ENCODE measurements at regions not wholly inside any gene's neighbourhood (a gene's known extent, or its start where the extent isn't known, plus 50 kb on each side); places are given as distances from the start of the nearest gene placed in this dataset.

DNA sequence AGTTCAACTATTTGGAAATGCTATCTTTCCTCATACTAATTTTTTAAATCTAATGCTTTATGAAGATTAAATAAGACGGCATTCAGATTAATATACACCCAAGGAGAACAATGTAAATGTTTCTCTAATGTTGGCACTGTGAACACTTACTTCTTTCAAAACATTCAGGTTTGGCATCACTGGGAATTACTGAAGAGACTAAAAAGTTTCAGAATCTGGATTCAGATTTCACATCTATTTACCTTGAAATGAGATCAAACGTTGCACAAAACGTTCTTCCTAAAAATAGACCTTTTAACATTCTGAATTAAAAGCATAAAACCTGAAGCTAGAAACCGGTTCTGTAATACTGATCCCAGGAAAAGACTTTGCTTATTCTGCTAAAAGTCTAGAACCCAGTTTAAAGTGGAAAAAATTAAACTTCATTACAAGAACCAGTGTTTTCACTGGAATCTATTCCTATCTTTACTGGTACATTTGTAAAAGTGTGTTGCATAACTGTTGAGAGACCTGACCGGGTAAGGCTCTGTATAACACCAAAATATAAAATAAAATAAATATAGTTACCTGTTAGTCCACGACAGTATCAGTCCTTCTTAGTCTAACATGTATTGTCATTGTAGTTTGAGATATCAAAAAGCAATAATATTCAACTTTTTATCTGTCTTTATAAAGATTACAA lies 117.4 kb upstream of the MAP9 start:
- H3K18ac ChIP-seq (ENCODE audit: extremely low read depth, low read length), result no peak overlapping the region
- no peak overlapping the region for H4K91ac ChIP-seq (replicated peaks; ENCODE audit: insufficient read length, low read length)
- H2AK5ac ChIP-seq (ENCODE audit: low read depth, low read length), result no peak overlapping the region
- no peak overlapping the region for H2BK12ac ChIP-seq (ENCODE audit: low read depth, low read length)
- H2AFZ ChIP-seq (ENCODE audit: low read length), result no peak overlapping the region
- DNase-seq (ENCODE audit: low read depth in 1 of 2, low spot score in 2 of 2) (no peak), FAIRE-seq (no peak)
- no peak overlapping the region for H2BK5ac ChIP-seq (ENCODE audit: low read depth, low read length)
- H2BK20ac ChIP-seq (ENCODE audit: low read length), result no peak overlapping the region
- H3K14ac ChIP-seq (ENCODE audit: insufficient read length), result no peak overlapping the region
- POLR2A ChIA-PET (ENCODE audit: partially characterized antibody), result no interaction called here
- H3K4me1 ChIP-seq (replicated peaks in 1 of 4; ENCODE audit: control insufficient read depth in 3 of 4, insufficient read depth in 4 of 4, low read length in 3 of 4), result no peaks in the 10 kb centered on the region
- no peak overlapping the region for H3K56ac ChIP-seq (replicated peaks; ENCODE audit: insufficient read length, low read depth, low read length)
- H3K9me3 ChIP-seq (ENCODE audit: insufficient read depth in 2 of 2, low read depth in 1 of 2, low read length in 1 of 2), result no peaks in the 10 kb centered on the region
- no peaks in the 10 kb centered on the region for H3K79me1 ChIP-seq (ENCODE audit: low read depth, low read length)
- H3K27ac ChIP-seq (ENCODE audit: low read depth, low read length), result no peak overlapping the region
- H3K36me3 ChIP-seq (ENCODE audit: control insufficient read depth in 2 of 4, insufficient read depth in 4 of 4, low read length in 3 of 4), result no peaks in the 10 kb centered on the region
- no peak overlapping the region for H2BK120ac ChIP-seq (replicated peaks; ENCODE audit: low read depth, low read length)
- no peak overlapping the region for H3K4me3 ChIP-seq (ENCODE audit: extremely low read depth in 1 of 4, insufficient read depth in 2 of 4, low read depth in 3 of 4, low read length in 4 of 4)
- H4K20me1 ChIP-seq (replicated peaks in 1 of 2; ENCODE audit: control insufficient read depth in 1 of 2, insufficient read depth in 2 of 2, low read length in 2 of 2), result no peaks in the 10 kb centered on the region
- H4K8ac ChIP-seq (ENCODE audit: extremely low read depth, insufficient read depth, low read length), result no peak overlapping the region
- no peak overlapping the region for H3K23ac ChIP-seq (ENCODE audit: insufficient read length)
- no peak overlapping the region for H3K4ac ChIP-seq (replicated peaks; ENCODE audit: insufficient read length, low read depth, low read length)
- no peaks in the 10 kb centered on the region; the same call in 1 of the 2 replicates for H3K23me2 ChIP-seq (ENCODE audit: low read depth, low read length)
- H4K5ac ChIP-seq (ENCODE audit: insufficient read length, low read depth, low read length), result no peak overlapping the region
- H3K27me3 ChIP-seq (replicated peaks in 1 of 4; ENCODE audit: control insufficient read depth in 3 of 4, extremely low read depth in 1 of 4, insufficient read depth in 3 of 4, low read length in 3 of 4), result no peaks in the 10 kb centered on the region
- H2BK15ac ChIP-seq (ENCODE audit: low read length), result no peak overlapping the region
- H3K79me2 ChIP-seq (ENCODE audit: control insufficient read depth in 1 of 2, insufficient read depth in 2 of 2, low read length in 2 of 2), result no peaks in the 10 kb centered on the region
- H3K4me2 ChIP-seq (ENCODE audit: insufficient read depth in 1 of 2, low read depth in 2 of 2, low read length in 2 of 2), result no peak overlapping the region
- CTCF ChIA-PET (ENCODE audit: partially characterized antibody), result interaction anchor here (0.6 to 1.1 kb wide), 4 partner anchors 12 to 1278 kb away, joined by 4 to 8 read pairs (median 4); no protein-coding TSS in a partner anchor
- no peak overlapping the region for H3K9ac ChIP-seq (replicated peaks in 1 of 4; ENCODE audit: extremely low read depth in 1 of 4, low read depth in 3 of 4, low read length in 3 of 4)
- WGBS, 2 experiments (ENCODE audit: extremely low coverage in 1 of 2, insufficient coverage in 1 of 2, insufficient read length in 1 of 2, insufficient replicate concordance in 2 of 2, low coverage in 1 of 2, low lambda C conversion rate in 2 of 2, missing lambda C conversion rate in 1 of 2), result 95% methylated on average over 6 of the region's 6 CpGs; no CpG with 5 or more reads in 1 of the 2 experiments
- TF ChIP-seq POU5F1 (IDR thresholded peaks at IDR 0.05; ENCODE audit: low read depth, low read length) (no peak), SP4 (IDR thresholded peaks at IDR 0.05; ENCODE audit: low read length) (no peak), POLR2AphosphoS5 (IDR thresholded peaks at IDR 0.05; ENCODE audit: low read depth, low read length) (no peak), KDM5A (IDR thresholded peaks at IDR 0.05; ENCODE audit: low read length) (no peak), POLR2A (IDR thresholded peaks at IDR 0.05; ENCODE audit: control extremely low read depth in 1 of 2, low read depth in 2 of 2, low read length in 2 of 2) (no peak), TBP (IDR thresholded peaks at IDR 0.05; ENCODE audit: low read depth, low read length) (no peak), JUND (IDR thresholded peaks at IDR 0.05; ENCODE audit: low read length) (no peak), RNF2 (IDR thresholded peaks at IDR 0.05; ENCODE audit: borderline replicate concordance, low read depth, low read length, missing control alignments, poor library complexity, severe bottlenecking) (no peak), TAF1 (IDR thresholded peaks at IDR 0.05; ENCODE audit: low read depth, low read length) (no peak), FOSL1 (IDR thresholded peaks at IDR 0.05; ENCODE audit: insufficient read depth, low read depth, low read length) (no peak), SIRT6 (IDR thresholded peaks at IDR 0.05; ENCODE audit: low read length) (no peak), SRF (IDR thresholded peaks at IDR 0.05; ENCODE audit: low read depth, low read length) (no peak)
- TF ChIP-seq, protein P1, sequence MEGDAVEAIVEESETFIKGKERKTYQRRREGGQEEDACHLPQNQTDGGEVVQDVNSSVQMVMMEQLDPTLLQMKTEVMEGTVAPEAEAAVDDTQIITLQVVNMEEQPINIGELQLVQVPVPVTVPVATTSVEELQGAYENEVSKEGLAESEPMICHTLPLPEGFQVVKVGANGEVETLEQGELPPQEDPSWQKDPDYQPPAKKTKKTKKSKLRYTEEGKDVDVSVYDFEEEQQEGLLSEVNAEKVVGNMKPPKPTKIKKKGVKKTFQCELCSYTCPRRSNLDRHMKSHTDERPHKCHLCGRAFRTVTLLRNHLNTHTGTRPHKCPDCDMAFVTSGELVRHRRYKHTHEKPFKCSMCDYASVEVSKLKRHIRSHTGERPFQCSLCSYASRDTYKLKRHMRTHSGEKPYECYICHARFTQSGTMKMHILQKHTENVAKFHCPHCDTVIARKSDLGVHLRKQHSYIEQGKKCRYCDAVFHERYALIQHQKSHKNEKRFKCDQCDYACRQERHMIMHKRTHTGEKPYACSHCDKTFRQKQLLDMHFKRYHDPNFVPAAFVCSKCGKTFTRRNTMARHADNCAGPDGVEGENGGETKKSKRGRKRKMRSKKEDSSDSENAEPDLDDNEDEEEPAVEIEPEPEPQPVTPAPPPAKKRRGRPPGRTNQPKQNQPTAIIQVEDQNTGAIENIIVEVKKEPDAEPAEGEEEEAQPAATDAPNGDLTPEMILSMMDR (IDR thresholded peaks at IDR 0.05; ENCODE audit: control extremely low read depth in 1 of 3, insufficient read depth in 1 of 3, low read depth in 1 of 3, low read length in 3 of 3), result no peak

Data from H1 (cell line).